GM19463 (cell line): ENCODE measurements at regions not wholly inside any gene's neighbourhood (a gene's known extent, or its start where the extent isn't known, plus 50 kb on each side); places are given as distances from the start of the nearest gene placed in this dataset.
"Not testable (repeated sequence)": the region's sequence is repeated elsewhere in the genome, so short reads cannot be mapped to it uniquely, and the experiment has no call there.

ENCODE experiments used
- ATAC-seq: cut with Tn5 transposase; IDR thresholded peaks from one replicate; pipeline ENCODE4 v1.9.1; 2021; ENCODE audit warnings: mild to moderate bottlenecking, moderate library complexity; ENCODE audit not compliant: unreplicated experiment

DNA sequence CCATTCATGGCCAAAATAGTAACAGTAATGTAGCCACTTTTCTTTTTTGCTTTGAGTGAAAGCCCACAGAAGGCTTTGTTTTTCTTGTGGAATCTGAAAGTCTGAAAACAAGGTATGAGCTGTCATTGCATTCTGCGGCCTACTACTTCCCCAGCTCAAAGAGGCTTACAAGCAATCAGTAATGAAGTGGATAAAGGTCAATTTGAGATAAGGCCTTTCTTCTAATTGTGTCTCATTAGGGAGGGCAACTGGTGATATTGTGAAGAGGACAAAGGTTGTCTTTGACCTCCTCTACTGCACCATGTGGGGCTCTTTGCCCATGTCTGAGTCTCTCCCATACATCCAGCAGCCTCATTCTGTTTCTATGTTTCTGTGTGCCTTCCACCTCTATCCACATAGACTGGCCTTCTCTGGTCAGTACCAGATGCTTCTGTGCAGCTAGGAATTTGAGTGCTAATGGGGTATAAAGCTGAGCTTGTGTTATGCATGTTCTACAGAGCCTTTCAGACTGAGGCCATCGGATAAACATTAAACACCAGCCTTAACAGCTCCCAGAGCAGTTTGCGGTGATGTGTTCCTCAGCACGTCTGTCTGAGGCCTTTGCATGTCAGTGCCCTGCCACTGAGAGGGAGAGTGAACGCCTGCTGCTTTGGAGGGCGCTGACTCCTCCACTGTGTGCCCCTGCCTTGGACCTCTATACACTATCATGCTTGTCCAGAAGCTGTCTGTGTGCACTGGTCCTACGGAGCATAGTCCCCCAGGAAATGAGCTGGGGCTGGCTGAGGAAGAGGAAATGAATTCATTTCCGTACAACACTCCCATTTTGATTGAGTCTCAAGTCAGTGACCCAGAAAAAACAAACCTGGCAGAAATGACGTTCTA lies 80.2 kb downstream of the SH2D1A start:
- no peak for ATAC-seq

DNA sequence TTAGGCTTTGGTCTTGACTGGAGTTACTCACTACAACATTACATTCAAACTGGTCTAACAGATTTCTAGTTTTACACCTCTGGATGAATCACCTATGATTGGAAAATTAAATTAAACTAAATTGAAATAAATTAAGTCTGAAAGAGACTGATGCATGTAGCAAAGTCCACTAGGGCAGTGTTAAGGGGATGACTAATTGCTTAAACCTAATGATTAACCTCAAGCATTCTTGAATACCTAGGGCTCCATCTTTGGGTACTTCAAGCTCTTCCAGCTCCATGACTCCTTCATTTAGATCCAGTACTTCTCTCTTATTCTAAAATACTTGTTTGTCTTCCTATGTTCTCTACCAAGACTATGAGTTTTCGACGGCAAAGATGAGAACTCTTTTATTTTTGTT lies 86.8 kb downstream of the SH2D1A start:
- ATAC-seq, result no peak

DNA sequence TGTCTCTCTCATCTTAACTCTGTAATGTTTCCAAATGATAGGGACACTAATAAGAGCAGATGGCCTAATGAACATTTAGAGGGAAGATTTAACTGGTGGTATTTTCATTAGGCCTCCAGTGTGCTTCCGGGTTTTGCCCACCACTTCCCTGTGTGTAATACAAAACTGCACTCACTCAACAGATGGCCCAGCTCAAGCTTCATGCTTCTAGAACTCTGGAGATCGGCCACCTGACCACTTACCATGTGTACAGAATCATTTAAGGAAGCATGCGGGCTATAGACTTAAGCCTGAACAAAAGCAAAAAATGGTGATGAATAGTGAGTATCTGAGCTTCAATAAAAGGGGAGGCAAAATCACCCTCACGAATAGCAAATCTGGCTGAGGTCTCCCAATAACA lies 89.3 kb downstream of the SH2D1A start:
- no peak for ATAC-seq

DNA sequence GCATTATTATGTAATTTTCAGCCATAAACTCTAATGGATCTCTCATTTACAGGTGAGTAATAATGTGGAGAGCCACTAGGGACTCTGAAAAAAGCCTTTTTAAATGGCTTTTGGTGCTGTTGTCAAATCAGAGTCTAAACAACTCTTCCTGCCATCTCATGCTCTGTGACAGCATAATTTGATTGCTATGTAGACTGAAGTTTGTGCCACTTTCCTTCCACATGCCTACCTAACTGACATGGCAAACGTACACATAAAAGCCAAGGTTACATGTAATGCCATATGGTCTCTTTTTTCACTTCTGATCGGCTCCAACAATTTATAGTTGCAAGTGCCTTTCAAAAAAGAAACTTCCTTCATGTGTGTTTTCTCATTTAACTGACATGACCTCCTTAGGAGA lies 94.3 kb downstream of the SH2D1A start:
- no peak for ATAC-seq

DNA sequence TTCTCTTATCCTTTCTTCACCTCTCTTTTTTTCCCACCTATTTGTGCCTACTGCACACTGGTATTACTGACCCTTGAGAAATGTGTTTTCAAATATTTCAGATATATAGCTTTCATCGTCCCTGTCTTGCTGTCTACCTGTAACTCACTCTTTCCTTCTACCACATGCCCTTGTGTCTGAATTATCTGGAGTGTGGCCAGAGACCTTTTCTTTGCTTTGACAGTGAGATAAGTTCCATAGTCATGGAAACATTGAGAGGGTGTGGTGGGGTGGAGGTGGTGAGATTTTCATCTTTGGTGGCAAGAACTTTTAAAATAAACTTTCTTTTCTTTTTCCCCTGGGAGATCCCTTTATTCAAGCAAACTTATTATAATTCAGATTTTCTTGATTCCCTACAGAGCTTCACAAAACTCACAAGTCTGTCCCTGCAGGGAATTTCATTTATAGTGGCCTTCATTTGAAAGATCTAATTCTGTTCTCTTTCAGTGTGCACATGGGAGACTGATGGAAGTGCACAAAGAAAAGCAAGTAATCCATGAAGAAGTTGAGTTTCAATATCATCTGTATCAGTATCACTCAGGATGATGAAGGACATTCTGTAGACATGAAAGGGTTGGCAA lies 95.7 kb downstream of the SH2D1A start:
- ATAC-seq, result no peak

DNA sequence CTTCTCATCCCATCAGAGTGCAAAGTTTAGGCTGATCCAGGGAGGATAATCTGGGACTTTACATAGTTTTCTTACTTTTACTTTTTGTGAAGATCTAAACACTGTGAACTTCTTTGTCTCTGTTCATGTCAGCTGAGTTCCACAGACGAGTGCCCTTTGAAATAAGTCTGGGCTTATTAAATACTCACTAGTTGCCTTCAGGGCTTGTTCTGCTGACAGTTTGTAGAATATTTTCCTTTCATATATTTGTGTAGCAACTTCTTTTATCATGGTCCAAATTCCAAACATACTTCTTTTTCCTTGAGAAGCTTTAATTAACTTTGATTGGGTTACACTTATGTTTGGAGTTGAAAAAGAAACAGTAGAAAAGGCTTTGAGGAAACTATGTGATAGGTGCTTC lies 109.6 kb downstream of the SH2D1A start:
- no peak for ATAC-seq

DNA sequence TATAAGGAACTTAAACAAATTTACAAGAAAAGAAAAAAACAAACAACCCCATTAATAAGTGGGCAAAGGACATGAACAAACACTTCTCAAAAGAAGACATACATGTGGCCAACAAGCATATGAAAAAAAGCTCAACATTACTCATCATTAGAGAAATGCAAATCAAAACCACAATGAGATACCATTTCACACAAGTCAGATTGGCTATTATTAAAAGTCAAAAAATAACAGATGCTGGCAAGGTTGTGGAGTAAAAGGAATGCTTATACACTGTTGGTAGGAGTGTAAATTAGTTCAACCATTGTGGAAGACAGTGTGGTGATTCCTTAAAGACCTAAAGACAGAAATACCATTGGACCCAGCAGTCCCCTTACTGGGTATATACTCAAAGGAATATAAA lies 113.5 kb downstream of the SH2D1A start:
- not testable (repeated sequence) for ATAC-seq

DNA sequence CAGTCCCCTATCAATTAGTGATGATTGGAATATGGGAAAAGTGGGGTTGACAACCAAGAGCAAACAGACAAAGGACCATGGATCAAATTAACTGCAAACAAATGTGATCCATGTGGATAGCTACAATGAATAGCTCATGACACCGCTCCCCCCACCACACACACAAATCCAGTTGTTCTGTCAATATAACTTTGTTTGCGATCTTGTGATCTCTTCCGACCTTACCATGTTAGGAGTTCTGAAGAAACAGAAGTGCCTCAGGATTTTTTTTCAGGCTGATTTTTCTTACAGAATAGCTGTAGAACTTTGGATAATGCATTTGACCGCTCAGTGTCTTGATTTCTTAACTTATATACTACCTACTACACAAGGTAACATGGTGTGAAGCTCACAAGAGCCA lies 116.6 kb downstream of the SH2D1A start:
- ATAC-seq, result no peak

DNA sequence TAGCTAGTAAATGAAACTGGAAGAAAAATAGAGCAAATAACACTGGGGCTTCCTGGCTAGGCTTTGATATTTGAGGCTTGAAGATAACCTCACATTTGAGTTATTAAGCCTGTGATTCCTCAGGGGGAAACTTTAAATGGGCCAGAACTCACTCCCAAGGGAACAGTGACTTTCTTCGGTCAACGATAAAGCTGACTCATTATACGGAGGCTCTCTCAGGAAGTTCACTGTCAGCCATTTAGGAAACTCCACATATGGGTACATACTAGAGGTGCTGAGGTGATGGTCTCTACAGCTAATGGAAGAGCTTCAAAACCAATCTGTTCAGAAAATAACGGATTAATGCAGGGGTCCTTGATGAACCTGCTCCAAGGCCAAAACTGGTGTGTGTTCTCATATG lies 120.8 kb downstream of the SH2D1A start:
- ATAC-seq, result peak; percentile 58

DNA sequence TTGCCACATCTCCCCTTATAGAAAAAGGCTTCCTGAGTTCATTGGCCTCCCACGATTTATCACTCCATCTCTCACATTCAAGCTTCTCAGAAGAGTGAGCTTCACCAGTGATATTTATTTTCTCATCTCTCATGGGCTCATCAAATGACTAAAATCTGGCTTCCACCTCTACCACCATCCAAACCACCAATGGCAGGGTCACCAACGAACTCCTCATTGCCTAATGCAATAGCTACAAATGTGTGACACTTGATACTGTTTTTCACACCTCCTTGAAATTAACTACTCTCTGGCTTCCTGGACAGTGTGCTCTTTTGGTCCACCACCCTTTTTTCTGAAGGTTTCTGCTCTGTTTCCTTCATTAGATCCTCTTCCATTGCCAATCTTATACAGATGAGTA lies 129.0 kb downstream of the SH2D1A start:
- ATAC-seq, result no peak

DNA sequence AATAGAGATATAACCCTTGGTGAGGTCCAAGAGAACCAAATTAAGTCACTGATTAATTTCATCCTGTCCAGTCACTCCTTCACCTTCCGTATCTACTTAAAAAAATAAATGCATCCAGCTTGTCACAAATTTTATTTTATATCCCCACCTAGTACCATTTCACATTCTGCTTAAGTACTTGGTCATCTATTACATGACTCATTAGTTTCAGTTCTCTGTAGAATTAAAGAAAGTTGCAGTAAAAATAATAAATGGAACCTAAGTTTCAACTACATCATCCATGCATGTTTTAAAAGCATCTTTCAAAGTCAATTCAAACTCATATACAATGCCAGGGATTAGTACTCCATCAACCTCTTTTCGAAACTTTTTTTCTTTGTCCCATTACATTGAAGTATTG lies 130.2 kb downstream of the SH2D1A start:
- ATAC-seq, result no peak

DNA sequence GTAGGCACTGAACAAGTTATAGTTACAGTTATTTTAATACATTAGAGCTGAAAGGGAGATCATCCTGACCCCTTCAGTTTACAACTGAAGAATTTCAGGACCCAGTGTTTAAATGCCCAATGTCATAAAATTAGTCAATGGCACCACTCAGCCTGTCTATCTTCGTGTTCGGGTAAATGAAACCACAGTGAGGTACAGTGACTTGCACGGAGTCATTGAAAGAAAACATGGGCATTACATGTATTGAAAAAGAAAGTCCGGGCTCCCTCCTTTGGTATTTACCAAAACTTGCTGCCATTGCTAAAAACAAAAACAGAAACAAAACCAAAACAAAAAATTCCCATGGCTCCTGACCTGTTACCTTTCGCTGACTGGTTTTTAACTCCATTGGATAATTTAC lies 131.7 kb downstream of the SH2D1A start:
- ATAC-seq, result peak; percentile 32

DNA sequence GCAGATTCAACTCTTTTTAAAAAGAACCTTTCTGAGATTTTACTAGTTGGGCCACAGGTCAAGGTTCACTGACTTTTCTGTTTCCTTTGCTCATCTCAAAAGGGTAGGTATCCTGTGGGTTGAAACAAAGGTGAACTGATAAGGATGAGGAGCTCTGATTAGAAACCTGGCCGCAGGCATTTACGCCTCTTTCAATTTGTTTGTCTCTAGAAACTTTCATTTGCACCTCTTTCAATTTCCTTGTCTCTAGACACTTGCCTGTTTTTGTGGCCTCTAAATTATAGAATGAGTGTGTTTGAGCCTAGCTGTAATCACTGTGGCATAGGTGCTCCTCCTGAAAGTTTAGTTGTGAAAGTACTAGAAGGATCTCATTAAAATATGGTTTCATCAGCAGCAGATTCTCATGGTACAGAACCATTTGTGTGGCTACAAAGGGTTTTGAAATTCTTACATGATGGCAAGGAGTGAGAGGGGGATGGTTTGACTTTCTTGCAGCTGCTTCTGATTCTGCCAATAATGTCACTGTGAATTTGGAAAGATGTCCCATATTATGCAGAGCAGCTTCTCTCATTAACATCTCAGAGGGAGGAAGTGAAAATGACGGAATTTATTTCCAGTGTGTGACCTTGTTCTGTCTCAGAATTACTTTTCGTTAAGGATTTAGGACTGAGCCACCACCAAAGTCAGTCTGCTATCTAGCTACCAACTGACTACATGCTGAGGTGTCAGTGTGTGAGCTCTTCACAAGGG lies 142.2 kb downstream of the SH2D1A start:
- ATAC-seq, result peak; percentile 76

DNA sequence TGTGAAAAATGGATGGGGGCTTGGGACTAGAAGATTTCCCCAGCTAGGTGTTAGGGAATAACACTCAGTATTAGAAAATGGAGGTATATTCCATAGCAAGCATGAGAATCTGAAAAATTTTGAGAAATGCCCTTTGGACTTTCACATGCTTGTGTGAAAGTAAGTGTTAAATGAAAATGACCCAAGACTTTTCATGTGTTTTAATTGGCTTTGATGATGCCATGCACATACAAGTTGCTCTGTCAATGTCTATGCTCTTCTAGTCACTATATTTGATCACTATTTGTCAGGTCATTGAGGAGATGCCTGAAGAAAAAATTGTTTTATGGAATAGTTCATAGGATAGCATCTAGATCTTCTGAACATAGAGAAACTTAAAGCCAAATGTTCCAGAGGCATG lies 147.6 kb downstream of the SH2D1A start:
- ATAC-seq, result no peak

DNA sequence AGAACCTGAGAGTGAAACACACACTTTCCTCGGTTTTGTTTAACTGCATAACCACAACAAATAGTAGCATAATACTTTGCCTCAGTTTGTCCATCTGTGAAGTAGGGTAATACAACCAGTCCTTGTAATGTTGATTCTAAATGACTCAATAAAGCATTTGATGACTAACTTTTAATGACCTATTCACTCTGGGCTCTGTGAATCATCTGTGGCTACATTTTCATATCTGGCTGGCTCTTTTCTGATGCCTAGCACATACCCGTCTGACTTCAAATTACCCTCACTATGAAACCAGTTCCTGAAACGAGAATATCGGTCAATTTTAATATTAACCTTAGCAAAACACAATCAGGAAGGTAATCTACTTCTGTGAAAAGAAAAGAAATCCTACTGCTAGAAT lies 151.0 kb downstream of the SH2D1A start:
- ATAC-seq, result no peak

DNA sequence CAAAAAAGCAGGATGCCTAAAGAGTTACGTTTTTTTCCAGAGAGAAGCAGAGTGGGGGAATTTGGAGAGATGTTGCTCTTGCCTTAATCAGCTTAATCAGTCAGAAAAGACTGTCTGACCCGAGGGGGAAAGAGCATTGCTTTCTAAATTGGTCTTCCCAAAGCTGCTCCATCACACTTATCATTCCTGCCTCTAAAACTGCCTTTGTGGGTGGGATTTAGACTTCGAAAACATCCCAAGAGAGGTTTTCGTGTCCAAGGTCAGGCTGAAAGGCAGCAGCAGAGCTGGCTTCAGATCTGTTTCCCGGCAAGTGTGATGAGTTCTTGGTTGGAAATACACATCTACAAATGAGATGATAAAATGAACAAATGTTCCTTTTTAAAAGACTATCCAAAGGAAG lies 155.2 kb downstream of the SH2D1A start:
- no peak for ATAC-seq

DNA sequence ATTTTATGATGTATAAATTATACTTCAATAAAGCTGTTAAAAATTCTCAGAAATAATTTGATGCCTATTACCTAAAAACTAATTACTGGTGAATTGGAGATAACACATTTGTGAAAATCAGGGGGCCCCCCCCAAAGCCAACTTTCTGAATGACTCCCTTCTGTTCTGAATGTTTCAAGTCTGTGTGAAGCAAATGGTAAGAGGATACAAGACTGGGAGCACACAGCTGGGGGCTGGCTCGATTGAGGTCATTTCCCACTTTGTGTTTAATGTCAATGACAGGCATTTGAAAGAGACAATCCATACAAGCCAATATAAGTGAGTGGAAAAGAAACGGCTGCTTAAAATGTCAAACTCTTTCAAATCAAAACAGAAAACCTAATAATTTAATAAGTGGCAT lies 155.8 kb downstream of the SH2D1A start:
- ATAC-seq, result no peak

DNA sequence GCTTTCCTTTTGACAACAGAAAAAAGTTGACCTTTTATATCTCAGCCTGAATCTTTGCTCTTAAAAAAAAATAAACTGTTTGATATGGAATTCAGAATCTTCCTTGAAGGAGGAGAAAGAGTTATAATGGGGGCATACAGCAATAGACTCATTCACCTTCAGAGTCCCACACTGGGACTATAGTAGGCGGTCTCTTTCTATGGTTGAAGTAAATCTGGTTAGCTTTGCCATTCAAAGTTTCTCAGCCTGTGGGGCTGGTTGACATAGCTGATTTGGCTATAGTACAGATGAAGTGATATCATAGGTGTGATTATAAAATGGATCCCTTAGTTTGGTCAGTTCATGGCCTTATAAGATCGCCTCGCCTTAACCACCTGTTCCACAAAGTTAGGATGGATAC lies 156.2 kb downstream of the SH2D1A start:
- ATAC-seq, result no peak

DNA sequence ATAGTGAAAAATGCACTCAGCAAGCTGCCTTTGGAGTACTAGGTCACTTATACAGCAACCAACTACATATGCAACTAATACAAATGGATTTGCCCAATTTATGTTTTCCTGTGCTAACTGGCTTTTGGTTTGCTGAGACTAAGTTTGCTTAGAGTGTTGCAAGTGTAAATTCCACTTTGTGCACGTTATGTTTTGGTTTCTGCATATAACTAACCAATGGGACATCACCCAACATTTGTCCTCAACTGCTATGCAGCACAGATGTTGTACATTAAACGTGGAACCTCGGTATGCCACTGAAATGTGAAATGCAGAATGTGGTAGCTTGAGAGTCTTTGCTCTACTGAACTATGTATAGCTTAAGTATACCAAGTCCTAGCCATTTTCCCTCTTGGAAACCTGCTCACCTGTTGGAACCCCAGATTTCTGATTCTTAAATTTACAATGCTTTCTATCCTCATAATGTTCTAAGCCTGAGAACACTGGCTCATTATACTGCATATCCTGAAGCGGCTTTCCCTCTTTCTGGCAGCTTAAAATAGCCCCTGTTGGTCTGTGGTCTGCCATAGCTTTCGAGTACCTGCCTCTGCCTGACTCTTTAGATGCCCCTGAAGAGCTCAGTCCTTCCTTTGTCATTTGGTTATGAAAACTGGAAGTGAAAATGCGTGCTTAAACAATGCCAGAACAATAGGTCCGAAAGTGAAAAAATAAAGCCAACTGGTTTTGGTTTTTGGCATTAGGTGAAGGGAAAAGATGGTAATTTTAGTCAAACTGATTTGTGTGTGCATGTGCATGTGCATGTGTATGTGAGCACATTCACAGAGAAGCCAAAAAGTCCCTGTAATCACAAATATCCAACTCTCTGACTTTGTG lies 158.0 kb downstream of the SH2D1A start:
- ATAC-seq, result peak; percentile 83

DNA sequence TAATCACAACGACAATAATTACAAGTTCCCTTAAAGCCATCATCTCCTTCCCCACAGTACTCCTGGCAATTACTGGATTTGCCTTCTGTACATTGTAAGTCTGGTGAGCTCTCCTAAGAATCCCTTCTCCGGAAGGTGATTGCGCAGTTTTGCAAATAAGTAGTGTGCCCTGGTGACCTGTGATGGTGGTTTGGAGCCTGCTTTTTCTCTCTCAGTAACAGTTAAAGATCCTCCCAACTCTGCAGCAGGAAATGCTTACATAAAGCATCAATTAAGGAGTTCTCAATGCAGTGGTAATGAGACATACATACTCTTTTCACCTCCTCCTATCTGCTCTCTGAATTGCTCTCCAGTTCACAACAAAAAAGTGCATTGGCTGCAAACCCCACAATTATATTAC lies 159.7 kb downstream of the SH2D1A start:
- no peak for ATAC-seq

DNA sequence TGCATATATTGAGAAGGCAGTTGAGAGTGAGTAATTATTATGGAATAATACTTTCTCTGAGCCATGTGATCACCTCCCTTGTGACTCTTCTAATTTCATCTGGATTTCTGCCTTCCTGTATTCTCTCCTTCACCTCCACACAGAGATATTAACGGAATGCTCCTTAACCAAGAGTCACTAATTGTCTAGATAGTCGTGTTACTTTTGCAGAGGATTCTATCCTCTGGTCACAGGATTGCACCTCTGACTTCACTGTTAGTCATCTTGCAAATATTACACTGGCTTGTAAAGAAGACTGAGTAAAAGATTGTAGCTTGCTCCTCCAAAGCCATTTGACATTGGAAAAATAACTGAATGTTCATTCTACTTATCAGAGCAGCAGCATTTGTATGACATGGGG lies 160.9 kb downstream of the SH2D1A start:
- ATAC-seq, result no peak
